H1 (cell line): ENCODE measurements at regions not wholly inside any gene's neighbourhood (a gene's known extent, or its start where the extent isn't known, plus 50 kb on each side); places are given as distances from the start of the nearest gene placed in this dataset.
"Not testable (repeated sequence)": the region's sequence is repeated elsewhere in the genome, so short reads cannot be mapped to it uniquely, and the experiment has no call there.

Experiments used
- CTCF ChIA-PET: fragments of 300-600 bp; sonication (Branson Sonifier 250); formaldehyde crosslinking; loops from one replicate; lab custom pipeline; 2021; ENCODE audit not compliant: partially characterized antibody; lab: Charles Lee
- POLR2A ChIA-PET: fragments of 300-600 bp; sonication (Branson Sonifier 250); formaldehyde crosslinking; loops from one replicate; lab custom pipeline; 2021; ENCODE audit warnings: inconsistent platforms; ENCODE audit not compliant: partially characterized antibody; lab: Charles Lee
- DNase-seq, 2 experiments: peaks; one replicate each; pipeline versions ENCODE4 v3.0.0 to v3.0.0-alpha.2; 2010 to 2022; ENCODE audit warnings: low spot score in 2 of 2, low read depth in 1 of 2, mixed read lengths in 1 of 2
- FAIRE-seq: peaks from 2 replicates; lab custom pipeline; 2011; peaks lifted over from hg19 to GRCh38; lab: Jason Lieb, UNC
- H2AFZ ChIP-seq: 2 replicates; pipeline ENCODE4 v1.8.1; 2012; ENCODE audit warnings: low read length, inconsistent platforms
- H2AK5ac ChIP-seq: 2 replicates; pipeline ENCODE4 v1.6.1; 2013; ENCODE audit warnings: low read depth, low read length
- H2BK120ac ChIP-seq: replicated peaks from 2 replicates; pipeline ENCODE3; 2013; ENCODE audit warnings: low read depth, low read length, inconsistent platforms
- H2BK12ac ChIP-seq: 2 replicates; pipeline ENCODE4 v1.6.1; 2013; ENCODE audit warnings: low read depth, low read length
- H2BK15ac ChIP-seq: 2 replicates; pipeline ENCODE4 v1.6.1; 2013; ENCODE audit warnings: low read length
- H2BK20ac ChIP-seq: 2 replicates; pipeline ENCODE4 v1.6.1; 2013; ENCODE audit warnings: low read length
- H2BK5ac ChIP-seq: 2 replicates; pipeline ENCODE4 v1.6.1; 2013; ENCODE audit warnings: low read depth, low read length
- H3K14ac ChIP-seq: 2 replicates; pipeline ENCODE4 v1.6.1; 2013; ENCODE audit warnings: inconsistent platforms; ENCODE audit not compliant: insufficient read length
- H3K18ac ChIP-seq: 2 replicates; pipeline ENCODE4 v1.6.1; 2013; ENCODE audit warnings: low read length; ENCODE audit errors: extremely low read depth
- H3K23ac ChIP-seq: 2 replicates; pipeline ENCODE4 v1.6.1; 2013; ENCODE audit warnings: inconsistent platforms; ENCODE audit not compliant: insufficient read length
- H3K23me2 ChIP-seq: 2 replicates; pipeline ENCODE4 v1.6.1; 2013; ENCODE audit warnings: low read depth, low read length
- H3K27ac ChIP-seq: 2 replicates; pipeline ENCODE4 v1.6.1; 2011; ENCODE audit warnings: low read depth, low read length, inconsistent platforms
- H3K27me3 ChIP-seq, 4 experiments: replicated peaks in 1 of 4; 1 replicate in 1 of 4; 2 replicates in 3 of 4; pipeline versions ENCODE4 v1.6.1 to v1.8.1; 2011 to 2013; ENCODE audit warnings: low read length in 3 of 4, mild to moderate bottlenecking in 3 of 4, inconsistent platforms in 2 of 4, mixed read lengths in 2 of 4, moderate library complexity in 1 of 4; ENCODE audit not compliant: control insufficient read depth in 3 of 4, insufficient read depth in 3 of 4; ENCODE audit errors: extremely low read depth in 1 of 4
- H3K36me3 ChIP-seq, 4 experiments: 2 replicates each; pipeline versions ENCODE4 v1.6.1 to v1.8.1; 2011 to 2013; ENCODE audit warnings: mild to moderate bottlenecking in 4 of 4, low read length in 3 of 4, moderate library complexity in 2 of 4, control low read depth in 1 of 4, inconsistent platforms in 1 of 4; ENCODE audit not compliant: insufficient read depth in 4 of 4, control insufficient read depth in 2 of 4
- H3K4ac ChIP-seq: replicated peaks from 2 replicates; pipeline ENCODE3; 2013; ENCODE audit warnings: low read length, low read depth, mixed read lengths, inconsistent platforms; ENCODE audit not compliant: insufficient read length
- H3K4me1 ChIP-seq, 4 experiments: replicated peaks in 1 of 4; 1 replicate in 1 of 4; 2 replicates in 3 of 4; pipeline versions ENCODE4 v1.6.1 to v1.8.1; 2011 to 2013; ENCODE audit warnings: low read length in 3 of 4, inconsistent platforms in 2 of 4, mixed read lengths in 1 of 4; ENCODE audit not compliant: insufficient read depth in 4 of 4, control insufficient read depth in 3 of 4
- H3K4me2 ChIP-seq, 2 experiments: 2 replicates each; pipeline versions ENCODE4 v1.6.1 to v1.8.1; 2011 to 2013; ENCODE audit warnings: low read depth in 2 of 2, low read length in 2 of 2, control low read depth in 1 of 2, inconsistent platforms in 1 of 2, mild to moderate bottlenecking in 1 of 2; ENCODE audit not compliant: insufficient read depth in 1 of 2
- H3K4me3 ChIP-seq, 4 experiments: fragments of 200-600, 300-600 bp in 1 of 4; sonication (generic), shearing (Covaris generic), sonication (Bioruptor Twin) in 1 of 4; 2 replicates each; pipeline versions ENCODE4 v1.5.1 to v1.8.1; 2011 to 2016; ENCODE audit warnings: low read length in 4 of 4, low read depth in 3 of 4, control low read depth in 2 of 4, inconsistent platforms in 2 of 4, mild to moderate bottlenecking in 2 of 4, mixed read lengths in 1 of 4, moderate library complexity in 1 of 4; ENCODE audit not compliant: insufficient read depth in 2 of 4; ENCODE audit errors: extremely low read depth in 1 of 4
- H3K56ac ChIP-seq: replicated peaks from 2 replicates; pipeline ENCODE3; 2013; ENCODE audit warnings: low read depth, mild to moderate bottlenecking, mixed read lengths, low read length, inconsistent platforms; ENCODE audit not compliant: insufficient read length
- H3K79me1 ChIP-seq: 2 replicates; pipeline ENCODE4 v1.6.1; 2013; ENCODE audit warnings: low read depth, low read length, control low read depth
- H3K79me2 ChIP-seq, 2 experiments: 2 replicates each; pipeline versions ENCODE4 v1.6.1 to v1.8.1; 2012 to 2013; ENCODE audit warnings: low read length in 2 of 2, mild to moderate bottlenecking in 2 of 2, inconsistent platforms in 1 of 2; ENCODE audit not compliant: insufficient read depth in 2 of 2, control insufficient read depth in 1 of 2
- H3K9ac ChIP-seq, 4 experiments: replicated peaks in 1 of 4; 1 replicate in 1 of 4; 2 replicates in 3 of 4; pipeline versions ENCODE4 v1.6.1 to v1.8.1; 2011 to 2013; ENCODE audit warnings: low read depth in 3 of 4, low read length in 3 of 4, control low read depth in 2 of 4, mild to moderate bottlenecking in 2 of 4, moderate library complexity in 2 of 4, inconsistent platforms in 1 of 4; ENCODE audit errors: extremely low read depth in 1 of 4
- H3K9me3 ChIP-seq, 2 experiments: 2 replicates each; pipeline versions ENCODE4 v1.6.1 to v1.8.1; 2012 to 2013; ENCODE audit warnings: mild to moderate bottlenecking in 2 of 2, moderate library complexity in 2 of 2, control low read depth in 1 of 2, inconsistent platforms in 1 of 2, low read depth in 1 of 2, low read length in 1 of 2, mixed read lengths in 1 of 2; ENCODE audit not compliant: insufficient read depth in 2 of 2
- H4K20me1 ChIP-seq, 2 experiments: replicated peaks in 1 of 2; 2 replicates each; pipeline versions ENCODE3 to v1.8.1; 2011 to 2013; ENCODE audit warnings: inconsistent platforms in 2 of 2, low read length in 2 of 2, mild to moderate bottlenecking in 1 of 2; ENCODE audit not compliant: insufficient read depth in 2 of 2, control insufficient read depth in 1 of 2
- H4K5ac ChIP-seq: 2 replicates; pipeline ENCODE4 v1.6.1; 2013; ENCODE audit warnings: low read length, low read depth, mixed read lengths, inconsistent platforms; ENCODE audit not compliant: insufficient read length
- H4K8ac ChIP-seq: 2 replicates; pipeline ENCODE4 v1.8.0; 2013; ENCODE audit warnings: mild to moderate bottlenecking, moderate library complexity, low read length, inconsistent platforms; ENCODE audit not compliant: insufficient read depth; ENCODE audit errors: extremely low read depth
- H4K91ac ChIP-seq: replicated peaks from 2 replicates; pipeline ENCODE3; 2013; ENCODE audit warnings: low read length, mixed read lengths, inconsistent platforms; ENCODE audit not compliant: insufficient read length
- SRF ChIP-seq: IDR thresholded peaks from 2 replicates; pipeline ENCODE4 v1.6.1; 2011; ENCODE audit warnings: mild to moderate bottlenecking, low read depth, low read length, moderate library complexity
- WGBS, 2 experiments: shearing (Covaris generic) in 1 of 2; methylation state at CpG; one replicate each; pipeline versions ENCODE4 v1.1.6 to v1.1.7; 2013 to 2015; ENCODE audit warnings: low lambda C conversion rate in 2 of 2, mixed read lengths in 2 of 2, inconsistent platforms in 1 of 2, low coverage in 1 of 2, missing lambda C conversion rate in 1 of 2; ENCODE audit not compliant: insufficient replicate concordance in 2 of 2, insufficient coverage in 1 of 2, insufficient read length in 1 of 2; ENCODE audit errors: extremely low coverage in 1 of 2, missing lambda C conversion rate in 1 of 2; 5-methylcytosine and 5-hydroxymethylcytosine counted together

- no peak for TF ChIP-seq SRF
Observed at GRCh38 chr10:31219306-31219705, 99.7 kb upstream of the ZEB1 start (continued).

DNA sequence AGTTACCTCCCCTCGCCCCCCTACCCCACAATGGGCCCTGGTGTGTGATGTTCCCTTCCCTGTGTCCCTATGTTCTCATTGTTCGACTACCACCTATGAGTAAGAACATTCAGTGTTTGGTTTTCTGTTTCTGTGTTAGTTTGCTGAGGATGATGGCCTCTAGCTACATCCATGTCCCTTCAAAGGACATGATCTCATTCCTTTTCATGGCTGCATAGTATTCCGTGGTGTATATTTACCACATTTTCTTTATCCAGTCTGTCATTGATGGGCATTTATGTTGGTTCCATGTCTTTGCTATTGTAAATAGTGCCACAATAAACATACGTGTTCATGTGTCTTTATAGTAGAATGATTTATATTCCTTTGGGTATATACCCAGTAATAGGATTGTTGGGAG, 90.2 kb upstream of the ZEB1 start:
- 91% methylated on average over 4 of the region's 4 CpGs; no CpG with 5 or more reads in 1 of the 2 experiments for WGBS, 2 experiments
- H3K36me3 ChIP-seq, H3K79me1 ChIP-seq, H3K4ac ChIP-seq, H4K5ac ChIP-seq, H3K9me3 ChIP-seq, H3K4me1 ChIP-seq, DNase-seq, H2AFZ ChIP-seq, H2BK12ac ChIP-seq, H2BK5ac ChIP-seq, POLR2A ChIA-PET, H3K56ac ChIP-seq, H3K79me2 ChIP-seq, H4K91ac ChIP-seq, H4K20me1 ChIP-seq, H3K23me2 ChIP-seq, H3K18ac ChIP-seq, H3K9ac ChIP-seq, H3K14ac ChIP-seq, H3K27me3 ChIP-seq, H3K4me3 ChIP-seq, FAIRE-seq, H3K4me2 ChIP-seq, H4K8ac ChIP-seq, H2BK120ac ChIP-seq, CTCF ChIA-PET, H2BK20ac ChIP-seq, H3K23ac ChIP-seq, H2BK15ac ChIP-seq, H3K27ac ChIP-seq, H2AK5ac ChIP-seq: not testable (repeated sequence)
